ENCODE measurements at regions not wholly inside any gene's neighbourhood (a gene's known extent, or its start where the extent isn't known, plus 50 kb on each side); places are given as distances from the start of the nearest gene placed in this dataset.

DNA sequence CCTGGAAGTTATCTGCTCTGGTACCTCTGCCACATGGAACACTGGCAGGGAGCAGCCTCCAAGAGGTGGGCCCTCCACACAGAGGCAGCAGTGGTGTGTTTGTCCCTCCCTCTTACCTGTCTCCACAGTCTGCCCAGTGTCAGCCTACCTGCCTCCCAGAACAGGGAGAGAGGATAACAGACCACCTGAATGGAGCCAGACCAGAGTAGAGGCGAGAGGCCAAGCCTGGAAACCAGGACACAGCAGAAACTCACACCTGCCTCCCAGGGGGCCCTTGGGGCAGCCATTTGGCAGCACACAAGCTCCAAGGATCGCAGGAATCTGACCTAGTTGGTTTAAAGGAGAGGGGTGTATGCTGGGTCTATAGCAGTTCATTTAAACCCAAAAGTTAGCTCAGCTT lies 100.2 kb upstream of the ZNF366 start:
- ChIA-PET POLR2A (ENCODE audit: unreplicated experiment) (no interaction called here), CTCF (no interaction called here)
- no peak overlapping the region for H3K4me3 ChIP-seq (ENCODE audit: low read length)
- H3K79me2 ChIP-seq (ENCODE audit: low read length) = no peaks in the 10 kb centered on the region
- no peak overlapping the region for H3K9ac ChIP-seq (ENCODE audit: low read length)
- no peaks in the 10 kb centered on the region for H3K9me3 ChIP-seq (ENCODE audit: low read length)
- DNase-seq (no peak), ATAC-seq (no peak)
- H3K27ac ChIP-seq (ENCODE audit: low read length) = no peak overlapping the region
- H4K20me1 ChIP-seq (ENCODE audit: low read length) = no peaks in the 10 kb centered on the region
- BruUV-seq (replicated peaks) = no TSS peak
- peaks cover 21% of the 10 kb centered on the region for H3K4me1 ChIP-seq (ENCODE audit: insufficient read depth, low read length)
- intact Hi-C loops (cut with micrococcal nuclease) = loop anchor here (5.0 kb wide), 1 partner anchor 75 kb away; no protein-coding TSS in a partner anchor
- H3F3A ChIP-seq (ENCODE audit: low read length, unreplicated experiment) = no peaks in the 10 kb centered on the region
- no peak overlapping the region for H3K4me2 ChIP-seq (ENCODE audit: low read length)
- no peaks in the 10 kb centered on the region for H3K36me3 ChIP-seq (ENCODE audit: low read depth, low read length)
- H3K9me2 ChIP-seq (replicated peaks; ENCODE audit: low read length) = no peaks in the 10 kb centered on the region
- H2AFZ ChIP-seq (ENCODE audit: low read length) = no peak overlapping the region
- H3K27me3 ChIP-seq (ENCODE audit: low read length) = no peaks in the 10 kb centered on the region
- TF ChIP-seq EZH2phosphoT487 (IDR thresholded peaks at IDR 0.05; ENCODE audit: borderline replicate concordance, low read length) = no peak

DNA sequence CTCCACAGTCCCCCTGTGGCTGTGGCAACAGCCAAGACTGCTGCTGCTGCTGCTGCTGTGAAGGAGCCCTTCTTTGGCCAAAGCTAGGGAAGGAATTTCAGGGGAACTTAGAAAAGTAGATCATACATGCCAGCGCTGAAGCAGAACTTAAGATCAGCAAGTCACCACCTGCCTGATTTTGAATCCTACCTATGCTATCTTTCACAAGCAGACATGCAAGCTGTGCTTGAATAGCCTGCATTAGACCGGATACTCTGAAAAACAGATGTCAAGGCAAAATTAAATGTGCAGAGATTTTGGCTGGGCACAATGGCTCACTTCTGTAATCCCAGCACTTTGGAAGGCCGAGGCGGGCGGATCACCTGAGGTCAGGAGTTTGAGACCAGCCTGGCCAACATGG lies 99.3 kb upstream of the ZNF366 start:
- DNase-seq = no peak
- Histone ChIP-seq H3K9ac (ENCODE audit: low read length) (no peak overlapping the region), H3K79me2 (ENCODE audit: low read length) (no peaks in the 10 kb centered on the region), H2AFZ (ENCODE audit: low read length) (no peak overlapping the region), H4K20me1 (ENCODE audit: low read length) (no peaks in the 10 kb centered on the region), H3K4me2 (ENCODE audit: low read length) (no peak overlapping the region), H3K27ac (ENCODE audit: low read length) (no peak overlapping the region), H3F3A (ENCODE audit: low read length, unreplicated experiment) (peaks cover 2% of the 10 kb centered on the region), H3K36me3 (ENCODE audit: low read depth, low read length) (no peaks in the 10 kb centered on the region), H3K9me2 (replicated peaks; ENCODE audit: low read length) (no peaks in the 10 kb centered on the region), H3K4me1 (ENCODE audit: insufficient read depth, low read length) (peaks cover 30% of the 10 kb centered on the region), H3K27me3 (ENCODE audit: low read length) (no peaks in the 10 kb centered on the region), H3K9me3 (ENCODE audit: low read length) (no peaks in the 10 kb centered on the region), H3K4me3 (ENCODE audit: low read length) (no peak overlapping the region)
- no peak for TF ChIP-seq EZH2 (IDR thresholded peaks at IDR 0.05; ENCODE audit: low read length, unreplicated experiment)
- CTCF ChIA-PET = no interaction called here
- POLR2A ChIA-PET (ENCODE audit: unreplicated experiment) = no interaction called here
- no peak for ATAC-seq
- intact Hi-C loops (cut with micrococcal nuclease) = loop anchor here (5.0 kb wide), 1 partner anchor 74 kb away; no protein-coding TSS in a partner anchor
- no TSS peak for BruUV-seq (replicated peaks)

DNA sequence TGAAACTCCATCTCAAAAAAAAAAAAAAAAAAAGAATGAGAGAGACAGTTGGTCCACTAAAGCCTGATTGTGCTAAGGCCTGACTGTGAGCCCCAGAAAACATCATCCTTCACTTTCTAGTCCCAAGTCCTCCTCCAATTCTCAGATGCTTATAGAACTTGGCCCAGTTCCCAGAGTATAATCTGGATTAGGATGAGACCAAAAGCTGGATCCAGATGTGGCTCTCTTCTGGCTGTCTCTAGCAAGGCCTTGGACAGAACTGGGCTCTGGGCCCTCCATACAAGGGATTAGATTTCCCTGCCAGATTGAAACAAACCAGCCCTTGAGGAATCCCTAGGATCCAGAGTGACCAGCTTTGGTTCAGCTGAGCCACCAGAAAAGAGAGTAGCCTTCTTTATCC lies 98.4 kb upstream of the ZNF366 start:
- POLR2A ChIA-PET (ENCODE audit: unreplicated experiment) = no interaction called here
- peaks cover 35% of the 10 kb centered on the region for H3K4me1 ChIP-seq (ENCODE audit: insufficient read depth, low read length)
- no peaks in the 10 kb centered on the region for H3K36me3 ChIP-seq (ENCODE audit: low read depth, low read length)
- H3K27me3 ChIP-seq (ENCODE audit: low read length) = no peaks in the 10 kb centered on the region
- H2AFZ ChIP-seq (ENCODE audit: low read length) = no peak overlapping the region
- peaks cover 9% of the 10 kb centered on the region for H3F3A ChIP-seq (ENCODE audit: low read length, unreplicated experiment)
- BruUV-seq (replicated peaks) = no TSS peak
- H4K20me1 ChIP-seq (ENCODE audit: low read length) = no peaks in the 10 kb centered on the region
- DNase-seq (no peak), ATAC-seq (no peak)
- H3K27ac ChIP-seq (ENCODE audit: low read length) = no peak overlapping the region
- H3K4me2 ChIP-seq (ENCODE audit: low read length) = no peak overlapping the region
- no peaks in the 10 kb centered on the region for H3K9me2 ChIP-seq (replicated peaks; ENCODE audit: low read length)
- no peak overlapping the region for H3K9ac ChIP-seq (ENCODE audit: low read length)
- no peaks in the 10 kb centered on the region for H3K79me2 ChIP-seq (ENCODE audit: low read length)
- H3K4me3 ChIP-seq (ENCODE audit: low read length) = no peak overlapping the region
- no peaks in the 10 kb centered on the region for H3K9me3 ChIP-seq (ENCODE audit: low read length)
- TF ChIP-seq EZH2phosphoT487 (IDR thresholded peaks at IDR 0.05; ENCODE audit: borderline replicate concordance, low read length) (no peak), EZH2 (IDR thresholded peaks at IDR 0.05; ENCODE audit: low read length, unreplicated experiment) (no peak)
- TF ChIP-seq, protein P1, sequence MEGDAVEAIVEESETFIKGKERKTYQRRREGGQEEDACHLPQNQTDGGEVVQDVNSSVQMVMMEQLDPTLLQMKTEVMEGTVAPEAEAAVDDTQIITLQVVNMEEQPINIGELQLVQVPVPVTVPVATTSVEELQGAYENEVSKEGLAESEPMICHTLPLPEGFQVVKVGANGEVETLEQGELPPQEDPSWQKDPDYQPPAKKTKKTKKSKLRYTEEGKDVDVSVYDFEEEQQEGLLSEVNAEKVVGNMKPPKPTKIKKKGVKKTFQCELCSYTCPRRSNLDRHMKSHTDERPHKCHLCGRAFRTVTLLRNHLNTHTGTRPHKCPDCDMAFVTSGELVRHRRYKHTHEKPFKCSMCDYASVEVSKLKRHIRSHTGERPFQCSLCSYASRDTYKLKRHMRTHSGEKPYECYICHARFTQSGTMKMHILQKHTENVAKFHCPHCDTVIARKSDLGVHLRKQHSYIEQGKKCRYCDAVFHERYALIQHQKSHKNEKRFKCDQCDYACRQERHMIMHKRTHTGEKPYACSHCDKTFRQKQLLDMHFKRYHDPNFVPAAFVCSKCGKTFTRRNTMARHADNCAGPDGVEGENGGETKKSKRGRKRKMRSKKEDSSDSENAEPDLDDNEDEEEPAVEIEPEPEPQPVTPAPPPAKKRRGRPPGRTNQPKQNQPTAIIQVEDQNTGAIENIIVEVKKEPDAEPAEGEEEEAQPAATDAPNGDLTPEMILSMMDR (conservative IDR thresholded peaks at IDR 0.05; ENCODE audit: low read depth, low read length) = no peak
- CTCF ChIA-PET = no interaction called here
- intact Hi-C loops (cut with micrococcal nuclease) = loop anchor here (5.0 kb wide), 1 partner anchor 73 kb away; no protein-coding TSS in a partner anchor

DNA sequence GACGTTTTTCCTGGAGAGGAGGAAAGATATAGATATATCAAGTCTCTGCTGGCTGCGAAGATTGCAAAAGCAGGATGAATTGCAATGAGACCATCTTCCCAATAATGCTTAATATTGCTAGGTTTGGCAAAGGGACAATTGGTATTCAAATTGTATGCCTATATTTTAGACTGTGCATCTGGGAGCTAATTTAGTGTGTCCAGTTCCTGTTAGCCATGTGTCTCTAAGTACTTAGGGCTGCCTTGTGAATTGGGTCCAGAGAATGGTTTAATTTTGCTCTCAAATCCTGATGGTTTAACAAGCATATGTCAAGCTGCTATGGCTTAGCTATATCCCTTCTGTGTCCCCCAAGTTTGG lies 97.6 kb upstream of the ZNF366 start:
- no peaks in the 10 kb centered on the region for H3K9me3 ChIP-seq (ENCODE audit: low read length)
- CTCF ChIA-PET = no interaction called here
- H3K27ac ChIP-seq (ENCODE audit: low read length) = no peak overlapping the region
- no peaks in the 10 kb centered on the region for H4K20me1 ChIP-seq (ENCODE audit: low read length)
- no peak overlapping the region for H3K9ac ChIP-seq (ENCODE audit: low read length)
- no peaks in the 10 kb centered on the region for H3K79me2 ChIP-seq (ENCODE audit: low read length)
- no peaks in the 10 kb centered on the region for H3K9me2 ChIP-seq (replicated peaks; ENCODE audit: low read length)
- POLR2A ChIA-PET (ENCODE audit: unreplicated experiment) = no interaction called here
- no peak overlapping the region for H3K4me2 ChIP-seq (ENCODE audit: low read length)
- H3K4me1 ChIP-seq (ENCODE audit: insufficient read depth, low read length) = peaks cover 42% of the 10 kb centered on the region
- H3K4me3 ChIP-seq (ENCODE audit: low read length) = no peak overlapping the region
- DNase-seq = no peak
- intact Hi-C loops (cut with micrococcal nuclease) = loop anchor here (5.0 kb wide), 1 partner anchor 72 kb away; no protein-coding TSS in a partner anchor
- TF ChIP-seq EZH2 (IDR thresholded peaks at IDR 0.05; ENCODE audit: low read length, unreplicated experiment) = no peak
- TF ChIP-seq, protein P1 (conservative IDR thresholded peaks at IDR 0.05; ENCODE audit: low read depth, low read length) = no peak
- TF ChIP-seq EZH2phosphoT487 (IDR thresholded peaks at IDR 0.05; ENCODE audit: borderline replicate concordance, low read length) = no peak
- H3F3A ChIP-seq (ENCODE audit: low read length, unreplicated experiment) = peaks cover 9% of the 10 kb centered on the region
- H3K27me3 ChIP-seq (ENCODE audit: low read length) = no peaks in the 10 kb centered on the region
- no TSS peak for BruUV-seq (replicated peaks)
- H2AFZ ChIP-seq (ENCODE audit: low read length) = no peak overlapping the region
- ATAC-seq = no peak
- H3K36me3 ChIP-seq (ENCODE audit: low read depth, low read length) = no peaks in the 10 kb centered on the region

Measured in PC-3 (cell line).